Jurkat, Clone E6-1 (cell line): ENCODE measurements at regions not wholly inside any gene's neighbourhood (a gene's known extent, or its start where the extent isn't known, plus 50 kb on each side); places are given as distances from the start of the nearest gene placed in this dataset.
"Not testable (repeated sequence)": the region's sequence is repeated elsewhere in the genome, so short reads cannot be mapped to it uniquely, and the experiment has no call there.

Source experiments
- DNase-seq: peaks from one replicate; pipeline ENCODE4 v3.0.0-alpha.2; 2011; ENCODE audit warnings: low read depth, low spot score
- H3K4me3 ChIP-seq: 2 replicates; pipeline ENCODE4 v1.5.1; 2011; ENCODE audit warnings: mild to moderate bottlenecking, low read length, control low read depth, moderate library complexity

- no peak for DNase-seq
- H3K4me3 ChIP-seq, result no peak overlapping the region
These were observed 245.7 kb upstream of the FOXK1 start for GRCh38 chr7:4436361-4436895.

- H3K4me3 ChIP-seq, result no peak overlapping the region
- DNase-seq, result no peak
These were observed 245.2 kb upstream of the FOXK1 start for GRCh38 chr7:4436936-4437335.

GRCh38 chr7:4437916-4438315, 244.2 kb upstream of the FOXK1 start:
- DNase-seq, result no peak
- no peak overlapping the region for H3K4me3 ChIP-seq

GRCh38 chr7:4438723-4439245, 243.3 kb upstream of the FOXK1 start:
- no peak for DNase-seq
- no peak overlapping the region for H3K4me3 ChIP-seq

- no peak overlapping the region for H3K4me3 ChIP-seq
- no peak for DNase-seq
These were observed 242.7 kb upstream of the FOXK1 start for GRCh38 chr7:4439444-4439843.

GRCh38 chr7:4444106-4444505, 238.0 kb upstream of the FOXK1 start:
- DNase-seq, result no peak
- H3K4me3 ChIP-seq, result no peak overlapping the region

GRCh38 chr7:4445777-4446176, 236.3 kb upstream of the FOXK1 start:
- H3K4me3 ChIP-seq, result no peak overlapping the region
- no peak for DNase-seq

GRCh38 chr7:4449263-4449662, 232.8 kb upstream of the FOXK1 start:
- DNase-seq, result no peak
- no peak overlapping the region for H3K4me3 ChIP-seq

- DNase-seq, result no peak
- no peak overlapping the region for H3K4me3 ChIP-seq
These were observed 231.6 kb upstream of the FOXK1 start for GRCh38 chr7:4450483-4450882.

GRCh38 chr7:4460597-4460996, 221.5 kb upstream of the FOXK1 start:
- no peak overlapping the region for H3K4me3 ChIP-seq
- DNase-seq, result no peak

- no peak for DNase-seq
- H3K4me3 ChIP-seq, result no peak overlapping the region
These were observed 220.6 kb upstream of the FOXK1 start for GRCh38 chr7:4461531-4461930.

GRCh38 chr7:4468320-4469102, 213.6 kb upstream of the FOXK1 start:
- no peak for DNase-seq
- no peak overlapping the region for H3K4me3 ChIP-seq

- DNase-seq, result no peak
- H3K4me3 ChIP-seq, result no peak overlapping the region
These were observed 211.8 kb upstream of the FOXK1 start for GRCh38 chr7:4470246-4470645.

- no peak overlapping the region for H3K4me3 ChIP-seq
- DNase-seq, result no peak
These were observed 209.4 kb upstream of the FOXK1 start for GRCh38 chr7:4472728-4473127.

- peak; percentile 39 for DNase-seq
- no peak overlapping the region for H3K4me3 ChIP-seq
These were observed 202.6 kb upstream of the FOXK1 start for GRCh38 chr7:4479367-4480039.

- not testable (repeated sequence) for DNase-seq, H3K4me3 ChIP-seq
These were observed 202.0 kb upstream of the FOXK1 start for GRCh38 chr7:4480131-4480530.

- no peak for DNase-seq
- no peak overlapping the region for H3K4me3 ChIP-seq
These were observed 198.2 kb upstream of the FOXK1 start for GRCh38 chr7:4483851-4484250.

GRCh38 chr7:4484545-4484944, 197.6 kb upstream of the FOXK1 start:
- no peak overlapping the region for H3K4me3 ChIP-seq
- no peak for DNase-seq

- H3K4me3 ChIP-seq, result no peak overlapping the region
- no peak for DNase-seq
These were observed 195.2 kb upstream of the FOXK1 start for GRCh38 chr7:4486907-4487306.

- not testable (repeated sequence) for H3K4me3 ChIP-seq
These were observed 185.2 kb upstream of the FOXK1 start for GRCh38 chr7:4496911-4497310.

More at GRCh38 chr7:4496911-4497310, 185.2 kb upstream of the FOXK1 start:
- DNase-seq, result not testable (repeated sequence)
